ENCODE measurements at regions not wholly inside any gene's neighbourhood (a gene's known extent, or its start where the extent isn't known, plus 50 kb on each side); places are given as distances from the start of the nearest gene placed in this dataset.

DNA sequence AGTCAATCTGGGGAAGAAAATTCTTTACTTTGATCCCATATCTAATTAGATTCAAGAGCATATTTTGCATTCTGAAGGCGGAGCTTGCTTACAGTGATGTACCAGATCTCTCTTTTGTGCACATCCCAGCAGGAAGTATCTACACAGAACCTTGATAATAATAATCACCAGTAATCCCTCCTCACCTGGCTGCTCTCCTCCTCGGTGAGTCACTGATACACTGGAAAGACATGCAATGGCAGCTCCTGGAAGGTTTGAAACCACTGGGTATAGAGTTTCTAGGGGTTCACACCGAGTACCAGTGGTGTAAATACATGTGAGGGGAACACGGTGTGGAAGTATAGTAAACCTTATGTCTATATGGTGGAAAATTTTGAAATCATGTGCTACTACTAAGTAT, 205.5 kb upstream of the TARS1 start:
- TF ChIP-seq, protein P1, sequence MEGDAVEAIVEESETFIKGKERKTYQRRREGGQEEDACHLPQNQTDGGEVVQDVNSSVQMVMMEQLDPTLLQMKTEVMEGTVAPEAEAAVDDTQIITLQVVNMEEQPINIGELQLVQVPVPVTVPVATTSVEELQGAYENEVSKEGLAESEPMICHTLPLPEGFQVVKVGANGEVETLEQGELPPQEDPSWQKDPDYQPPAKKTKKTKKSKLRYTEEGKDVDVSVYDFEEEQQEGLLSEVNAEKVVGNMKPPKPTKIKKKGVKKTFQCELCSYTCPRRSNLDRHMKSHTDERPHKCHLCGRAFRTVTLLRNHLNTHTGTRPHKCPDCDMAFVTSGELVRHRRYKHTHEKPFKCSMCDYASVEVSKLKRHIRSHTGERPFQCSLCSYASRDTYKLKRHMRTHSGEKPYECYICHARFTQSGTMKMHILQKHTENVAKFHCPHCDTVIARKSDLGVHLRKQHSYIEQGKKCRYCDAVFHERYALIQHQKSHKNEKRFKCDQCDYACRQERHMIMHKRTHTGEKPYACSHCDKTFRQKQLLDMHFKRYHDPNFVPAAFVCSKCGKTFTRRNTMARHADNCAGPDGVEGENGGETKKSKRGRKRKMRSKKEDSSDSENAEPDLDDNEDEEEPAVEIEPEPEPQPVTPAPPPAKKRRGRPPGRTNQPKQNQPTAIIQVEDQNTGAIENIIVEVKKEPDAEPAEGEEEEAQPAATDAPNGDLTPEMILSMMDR (IDR thresholded peaks at IDR 0.05; ENCODE audit: low read depth, low read length, missing input control) = no peak
- TF ChIP-seq, protein P2, sequence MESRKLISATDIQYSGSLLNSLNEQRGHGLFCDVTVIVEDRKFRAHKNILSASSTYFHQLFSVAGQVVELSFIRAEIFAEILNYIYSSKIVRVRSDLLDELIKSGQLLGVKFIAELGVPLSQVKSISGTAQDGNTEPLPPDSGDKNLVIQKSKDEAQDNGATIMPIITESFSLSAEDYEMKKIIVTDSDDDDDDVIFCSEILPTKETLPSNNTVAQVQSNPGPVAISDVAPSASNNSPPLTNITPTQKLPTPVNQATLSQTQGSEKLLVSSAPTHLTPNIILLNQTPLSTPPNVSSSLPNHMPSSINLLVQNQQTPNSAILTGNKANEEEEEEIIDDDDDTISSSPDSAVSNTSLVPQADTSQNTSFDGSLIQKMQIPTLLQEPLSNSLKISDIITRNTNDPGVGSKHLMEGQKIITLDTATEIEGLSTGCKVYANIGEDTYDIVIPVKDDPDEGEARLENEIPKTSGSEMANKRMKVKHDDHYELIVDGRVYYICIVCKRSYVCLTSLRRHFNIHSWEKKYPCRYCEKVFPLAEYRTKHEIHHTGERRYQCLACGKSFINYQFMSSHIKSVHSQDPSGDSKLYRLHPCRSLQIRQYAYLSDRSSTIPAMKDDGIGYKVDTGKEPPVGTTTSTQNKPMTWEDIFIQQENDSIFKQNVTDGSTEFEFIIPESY (IDR thresholded peaks at IDR 0.05) = no peak
- TF ChIP-seq, protein P3, sequence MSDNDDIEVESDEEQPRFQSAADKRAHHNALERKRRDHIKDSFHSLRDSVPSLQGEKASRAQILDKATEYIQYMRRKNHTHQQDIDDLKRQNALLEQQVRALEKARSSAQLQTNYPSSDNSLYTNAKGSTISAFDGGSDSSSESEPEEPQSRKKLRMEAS (IDR thresholded peaks at IDR 0.05) = no peak
- no peak for TF ChIP-seq RXRA (IDR thresholded peaks at IDR 0.05)
- no peak for TF ChIP-seq TAF1 (conservative IDR thresholded peaks at IDR 0.05)
- no peak for TF ChIP-seq JUND (IDR thresholded peaks at IDR 0.05)
- TF ChIP-seq RAD21 (IDR thresholded peaks at IDR 0.05) = no peak
- TF ChIP-seq EGR1 (IDR thresholded peaks at IDR 0.05; ENCODE audit: low read depth in 2 of 2) = no peak
- TF ChIP-seq, protein P4, sequence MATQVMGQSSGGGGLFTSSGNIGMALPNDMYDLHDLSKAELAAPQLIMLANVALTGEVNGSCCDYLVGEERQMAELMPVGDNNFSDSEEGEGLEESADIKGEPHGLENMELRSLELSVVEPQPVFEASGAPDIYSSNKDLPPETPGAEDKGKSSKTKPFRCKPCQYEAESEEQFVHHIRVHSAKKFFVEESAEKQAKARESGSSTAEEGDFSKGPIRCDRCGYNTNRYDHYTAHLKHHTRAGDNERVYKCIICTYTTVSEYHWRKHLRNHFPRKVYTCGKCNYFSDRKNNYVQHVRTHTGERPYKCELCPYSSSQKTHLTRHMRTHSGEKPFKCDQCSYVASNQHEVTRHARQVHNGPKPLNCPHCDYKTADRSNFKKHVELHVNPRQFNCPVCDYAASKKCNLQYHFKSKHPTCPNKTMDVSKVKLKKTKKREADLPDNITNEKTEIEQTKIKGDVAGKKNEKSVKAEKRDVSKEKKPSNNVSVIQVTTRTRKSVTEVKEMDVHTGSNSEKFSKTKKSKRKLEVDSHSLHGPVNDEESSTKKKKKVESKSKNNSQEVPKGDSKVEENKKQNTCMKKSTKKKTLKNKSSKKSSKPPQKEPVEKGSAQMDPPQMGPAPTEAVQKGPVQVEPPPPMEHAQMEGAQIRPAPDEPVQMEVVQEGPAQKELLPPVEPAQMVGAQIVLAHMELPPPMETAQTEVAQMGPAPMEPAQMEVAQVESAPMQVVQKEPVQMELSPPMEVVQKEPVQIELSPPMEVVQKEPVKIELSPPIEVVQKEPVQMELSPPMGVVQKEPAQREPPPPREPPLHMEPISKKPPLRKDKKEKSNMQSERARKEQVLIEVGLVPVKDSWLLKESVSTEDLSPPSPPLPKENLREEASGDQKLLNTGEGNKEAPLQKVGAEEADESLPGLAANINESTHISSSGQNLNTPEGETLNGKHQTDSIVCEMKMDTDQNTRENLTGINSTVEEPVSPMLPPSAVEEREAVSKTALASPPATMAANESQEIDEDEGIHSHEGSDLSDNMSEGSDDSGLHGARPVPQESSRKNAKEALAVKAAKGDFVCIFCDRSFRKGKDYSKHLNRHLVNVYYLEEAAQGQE (IDR thresholded peaks at IDR 0.05) = no peak
- no peak for TF ChIP-seq SP1 (IDR thresholded peaks at IDR 0.05)
- TF ChIP-seq HNF4A (conservative IDR thresholded peaks at IDR 0.05) = no peak
- TF ChIP-seq GABPA (IDR thresholded peaks at IDR 0.05 in 1 of 2, conservative IDR thresholded peaks at IDR 0.05 in 1 of 2) = no peak
- no peak for TF ChIP-seq YY1 (IDR thresholded peaks at IDR 0.05)
- no peak for TF ChIP-seq FOXA2 (IDR thresholded peaks at IDR 0.05)
